IgD-negative memory B cell (primary cell): ENCODE measurements at regions not wholly inside any gene's neighbourhood (a gene's known extent, or its start where the extent isn't known, plus 50 kb on each side); places are given as distances from the start of the nearest gene placed in this dataset.

Experiments
- H3K27ac Mint-ChIP-seq, 3 donors: one replicate each; pipeline ENCODE4 v1.8.0; 2020 to 2022; ENCODE audit warnings: mild to moderate bottlenecking in 3 of 3, mixed read lengths in 3 of 3, moderate library complexity in 1 of 3
- H3K27me3 Mint-ChIP-seq: one replicate; pipeline ENCODE4 v1.8.0; 2021; ENCODE audit warnings: mixed read lengths
- H3K36me3 Mint-ChIP-seq: one replicate; pipeline ENCODE4 v1.8.0; 2020; ENCODE audit warnings: mild to moderate bottlenecking, mixed read lengths
- H3K4me1 Mint-ChIP-seq, 3 donors: one replicate each; pipeline ENCODE4 v1.8.0; 2020 to 2022; ENCODE audit warnings: mixed read lengths in 3 of 3, mild to moderate bottlenecking in 1 of 3
- H3K4me3 Mint-ChIP-seq, 4 donors: one replicate each; pipeline ENCODE4 v1.8.0; 2020 to 2022; ENCODE audit warnings: mild to moderate bottlenecking in 4 of 4, mixed read lengths in 4 of 4, moderate library complexity in 3 of 4
- H3K9me3 Mint-ChIP-seq, 3 donors: one replicate each; pipeline ENCODE4 v1.8.0; 2020 to 2021; ENCODE audit warnings: mixed read lengths in 3 of 3, mild to moderate bottlenecking in 1 of 3

GRCh38 chr13:24085662-24086061, 74.9 kb upstream of the SPATA13 start:
- Mint-ChIP-seq H3K4me1 (no peaks in the 10 kb centered on the region), H3K27me3 (peaks cover 6% of the 10 kb centered on the region), H3K4me3 (no peak overlapping the region), H3K36me3 (no peaks in the 10 kb centered on the region), H3K27ac (no peak overlapping the region), H3K9me3 (no peaks in the 10 kb centered on the region)

- H3K4me3 Mint-ChIP-seq = no peak overlapping the region
- H3K27ac Mint-ChIP-seq = no peak overlapping the region
- H3K9me3 Mint-ChIP-seq = no peaks in the 10 kb centered on the region
- H3K27me3 Mint-ChIP-seq = peaks cover 6% of the 10 kb centered on the region
- no peaks in the 10 kb centered on the region for H3K36me3 Mint-ChIP-seq
- H3K4me1 Mint-ChIP-seq = no peaks in the 10 kb centered on the region
These were observed 73.9 kb upstream of the SPATA13 start for GRCh38 chr13:24086642-24087041.

- H3K9me3 Mint-ChIP-seq = no peaks in the 10 kb centered on the region
- H3K27me3 Mint-ChIP-seq = peaks cover 6% of the 10 kb centered on the region
- H3K27ac Mint-ChIP-seq = no peak overlapping the region
- no peaks in the 10 kb centered on the region for H3K36me3 Mint-ChIP-seq
- H3K4me1 Mint-ChIP-seq = no peaks in the 10 kb centered on the region
- H3K4me3 Mint-ChIP-seq = no peak overlapping the region
These were observed 72.8 kb upstream of the SPATA13 start for GRCh38 chr13:24087605-24088225.

GRCh38 chr13:24090049-24090448, 70.5 kb upstream of the SPATA13 start:
- H3K9me3 Mint-ChIP-seq = no peaks in the 10 kb centered on the region
- H3K4me1 Mint-ChIP-seq = no peaks in the 10 kb centered on the region
- H3K27ac Mint-ChIP-seq = no peak overlapping the region
- H3K27me3 Mint-ChIP-seq = peaks cover 6% of the 10 kb centered on the region
- no peaks in the 10 kb centered on the region for H3K36me3 Mint-ChIP-seq
- H3K4me3 Mint-ChIP-seq = peak overlapping the region in 1 of 4 donors; percentile 31

- H3K4me1 Mint-ChIP-seq = no peaks in the 10 kb centered on the region
- H3K36me3 Mint-ChIP-seq = no peaks in the 10 kb centered on the region
- no peak overlapping the region for H3K4me3 Mint-ChIP-seq
- H3K27ac Mint-ChIP-seq = no peak overlapping the region
- no peaks in the 10 kb centered on the region for H3K9me3 Mint-ChIP-seq
- H3K27me3 Mint-ChIP-seq = peaks cover 6% of the 10 kb centered on the region
These were observed 69.4 kb upstream of the SPATA13 start for GRCh38 chr13:24091080-24091479.

GRCh38 chr13:24092108-24092507, 68.4 kb upstream of the SPATA13 start:
- no peaks in the 10 kb centered on the region for H3K9me3 Mint-ChIP-seq
- no peak overlapping the region for H3K4me3 Mint-ChIP-seq
- no peaks in the 10 kb centered on the region for H3K27me3 Mint-ChIP-seq
- no peaks in the 10 kb centered on the region for H3K4me1 Mint-ChIP-seq
- no peaks in the 10 kb centered on the region for H3K36me3 Mint-ChIP-seq
- no peak overlapping the region for H3K27ac Mint-ChIP-seq

GRCh38 chr13:24093047-24093446, 67.5 kb upstream of the SPATA13 start:
- no peak overlapping the region for H3K27ac Mint-ChIP-seq
- no peaks in the 10 kb centered on the region for H3K27me3 Mint-ChIP-seq
- no peaks in the 10 kb centered on the region for H3K4me1 Mint-ChIP-seq
- no peaks in the 10 kb centered on the region for H3K9me3 Mint-ChIP-seq
- no peaks in the 10 kb centered on the region for H3K36me3 Mint-ChIP-seq
- no peak overlapping the region for H3K4me3 Mint-ChIP-seq

- no peaks in the 10 kb centered on the region for H3K9me3 Mint-ChIP-seq
- no peak overlapping the region for H3K4me3 Mint-ChIP-seq
- H3K27me3 Mint-ChIP-seq = no peaks in the 10 kb centered on the region
- no peak overlapping the region for H3K27ac Mint-ChIP-seq
- no peaks in the 10 kb centered on the region for H3K36me3 Mint-ChIP-seq
- no peaks in the 10 kb centered on the region for H3K4me1 Mint-ChIP-seq
These were observed 63.9 kb upstream of the SPATA13 start for GRCh38 chr13:24096659-24097058.

- no peak overlapping the region for H3K4me3 Mint-ChIP-seq
- no peaks in the 10 kb centered on the region for H3K36me3 Mint-ChIP-seq
- H3K4me1 Mint-ChIP-seq = no peaks in the 10 kb centered on the region
- no peaks in the 10 kb centered on the region for H3K9me3 Mint-ChIP-seq
- no peak overlapping the region for H3K27ac Mint-ChIP-seq
- no peaks in the 10 kb centered on the region for H3K27me3 Mint-ChIP-seq
These were observed 63.5 kb upstream of the SPATA13 start for GRCh38 chr13:24097064-24097463.

- Mint-ChIP-seq H3K4me1 (no peaks in the 10 kb centered on the region), H3K9me3 (no peaks in the 10 kb centered on the region), H3K36me3 (no peaks in the 10 kb centered on the region), H3K27ac (no peak overlapping the region), H3K27me3 (no peaks in the 10 kb centered on the region), H3K4me3 (no peak overlapping the region)
These were observed 62.9 kb upstream of the SPATA13 start for GRCh38 chr13:24097667-24098066.

- Mint-ChIP-seq H3K36me3 (no peaks in the 10 kb centered on the region), H3K4me1 (no peaks in the 10 kb centered on the region)
These were observed 61.0 kb upstream of the SPATA13 start for GRCh38 chr13:24099490-24099889.

GRCh38 chr13:24100188-24100587, 60.3 kb upstream of the SPATA13 start:
- Mint-ChIP-seq H3K27ac (no peak overlapping the region), H3K4me3 (no peak overlapping the region), H3K9me3 (peaks cover 0 to 1% (median 0%) of the 10 kb centered on the region in 3 donors), H3K36me3 (no peaks in the 10 kb centered on the region), H3K4me1 (peaks cover 0 to 4% (median 0%) of the 10 kb centered on the region in 3 donors), H3K27me3 (no peaks in the 10 kb centered on the region)

More at GRCh38 chr13:24099490-24099889, 61.0 kb upstream of the SPATA13 start:
- H3K9me3 Mint-ChIP-seq = no peaks in the 10 kb centered on the region
- no peak overlapping the region for H3K27ac Mint-ChIP-seq
- H3K4me3 Mint-ChIP-seq = no peak overlapping the region
- H3K27me3 Mint-ChIP-seq = no peaks in the 10 kb centered on the region

- H3K4me3 Mint-ChIP-seq = no peak overlapping the region
- H3K4me1 Mint-ChIP-seq = peaks cover 0 to 5% (median 0%) of the 10 kb centered on the region in 3 donors
- no peak overlapping the region for H3K27ac Mint-ChIP-seq
- H3K9me3 Mint-ChIP-seq = peaks cover 0 to 1% (median 0%) of the 10 kb centered on the region in 3 donors
- no peaks in the 10 kb centered on the region for H3K36me3 Mint-ChIP-seq
- H3K27me3 Mint-ChIP-seq = no peaks in the 10 kb centered on the region
These were observed 56.6 kb upstream of the SPATA13 start for GRCh38 chr13:24103782-24104372.

- no peaks in the 10 kb centered on the region for H3K36me3 Mint-ChIP-seq
- H3K27ac Mint-ChIP-seq = no peak overlapping the region
- peaks cover 0 to 1% (median 0%) of the 10 kb centered on the region in 3 donors for H3K9me3 Mint-ChIP-seq
- H3K4me1 Mint-ChIP-seq = peaks cover 0 to 5% (median 0%) of the 10 kb centered on the region in 3 donors
- H3K27me3 Mint-ChIP-seq = no peaks in the 10 kb centered on the region
- H3K4me3 Mint-ChIP-seq = no peak overlapping the region
These were observed 55.8 kb upstream of the SPATA13 start for GRCh38 chr13:24104723-24105122.

- Mint-ChIP-seq H3K27me3 (no peaks in the 10 kb centered on the region), H3K36me3 (no peaks in the 10 kb centered on the region), H3K4me1 (peaks cover 0 to 5% (median 0%) of the 10 kb centered on the region in 3 donors), H3K9me3 (peaks cover 0 to 1% (median 0%) of the 10 kb centered on the region in 3 donors), H3K4me3 (no peak overlapping the region), H3K27ac (no peak overlapping the region)
These were observed 54.1 kb upstream of the SPATA13 start for GRCh38 chr13:24106429-24106828.

GRCh38 chr13:24107955-24108614, 52.4 kb upstream of the SPATA13 start:
- Mint-ChIP-seq H3K4me3 (no peak overlapping the region), H3K4me1 (peaks cover 0 to 5% (median 0%) of the 10 kb centered on the region in 3 donors), H3K9me3 (peaks cover 0 to 4% (median 0%) of the 10 kb centered on the region in 3 donors), H3K27ac (no peak overlapping the region), H3K27me3 (peaks cover 4% of the 10 kb centered on the region), H3K36me3 (no peaks in the 10 kb centered on the region)
